ENCODE measurements at regions not wholly inside any gene's neighbourhood (a gene's known extent, or its start where the extent isn't known, plus 50 kb on each side); places are given as distances from the start of the nearest gene placed in this dataset.
A peak's percentile ranks its signal among the peaks of the same experiment; 100 is the strongest.
"Not testable (repeated sequence)": the region's sequence is repeated elsewhere in the genome, so short reads cannot be mapped to it uniquely, and the experiment has no call there.

DNA sequence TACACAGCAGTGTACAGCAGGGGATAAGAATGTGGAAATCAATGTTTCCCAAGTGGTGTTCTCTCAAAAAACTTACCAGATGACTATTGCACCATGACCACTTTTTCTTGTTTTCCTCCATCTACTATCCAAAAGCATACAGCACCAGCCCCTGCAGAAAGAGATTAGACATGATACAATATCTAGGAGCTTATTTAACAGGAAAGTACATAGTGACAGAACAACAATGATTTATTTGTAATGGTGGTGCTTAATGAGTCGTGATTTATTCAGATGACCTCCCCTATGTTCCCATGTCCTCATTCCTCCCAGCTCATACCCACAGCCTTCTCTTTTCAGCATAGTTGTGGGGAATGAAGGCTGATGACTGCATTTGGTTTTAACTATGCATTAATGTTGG lies 413.6 kb downstream of the BTG1 start:
- Mint-ChIP-seq H3K9me3 (peaks cover 3% of the 10 kb centered on the region), H3K27me3 (peaks cover 14% of the 10 kb centered on the region), H3K36me3 (no peaks in the 10 kb centered on the region), H3K4me3 (no peak overlapping the region), H3K4me1 (no peaks in the 10 kb centered on the region), H3K27ac (no peak overlapping the region)
- no peak for ATAC-seq

DNA sequence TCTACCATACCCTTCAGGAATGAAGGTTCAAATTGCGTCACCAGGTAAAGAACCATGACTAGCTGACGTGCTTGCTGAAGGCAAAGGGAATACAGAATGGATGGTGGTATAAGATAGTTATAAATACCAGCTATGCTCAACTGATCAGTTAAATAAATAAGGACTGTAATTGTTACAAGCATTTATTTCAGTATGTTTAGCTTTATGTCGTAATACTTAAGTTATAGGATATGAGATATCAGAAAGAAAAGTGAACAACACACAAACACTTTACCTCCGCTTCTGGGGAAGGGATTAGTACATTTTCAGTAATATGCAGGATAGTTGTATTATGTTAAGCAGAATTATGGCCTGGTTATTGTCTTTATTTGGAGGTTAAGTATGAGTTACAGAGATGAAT lies 416.1 kb downstream of the BTG1 start:
- ATAC-seq, result no peak
- H3K36me3 Mint-ChIP-seq, result no peaks in the 10 kb centered on the region
- no peak overlapping the region for H3K27ac Mint-ChIP-seq
- H3K4me3 Mint-ChIP-seq, result no peak overlapping the region
- H3K4me1 Mint-ChIP-seq, result no peaks in the 10 kb centered on the region
- H3K27me3 Mint-ChIP-seq, result no peaks in the 10 kb centered on the region
- peaks cover 3% of the 10 kb centered on the region for H3K9me3 Mint-ChIP-seq

DNA sequence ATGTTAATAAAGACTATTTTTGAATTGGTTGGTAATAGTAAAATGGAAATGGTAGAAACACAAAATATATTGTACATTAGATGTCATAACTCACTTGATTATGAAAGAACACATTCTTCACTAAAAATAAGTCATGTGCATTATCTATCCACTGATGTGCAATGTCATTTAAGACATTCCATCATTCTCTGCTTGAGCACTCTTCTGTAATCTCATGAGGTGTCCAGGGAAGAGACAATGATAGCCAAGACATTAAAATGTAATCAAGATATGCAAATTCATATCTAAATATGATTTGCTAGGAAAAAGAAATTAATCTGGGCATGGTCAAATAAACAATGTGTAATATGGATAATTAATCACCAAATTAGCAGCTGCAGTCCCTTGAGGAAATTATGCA lies 422.5 kb downstream of the BTG1 start:
- ATAC-seq, result no peak
- no peak overlapping the region for H3K4me3 Mint-ChIP-seq
- peaks cover 8% of the 10 kb centered on the region for H3K9me3 Mint-ChIP-seq
- H3K36me3 Mint-ChIP-seq, result no peaks in the 10 kb centered on the region
- no peaks in the 10 kb centered on the region for H3K4me1 Mint-ChIP-seq
- no peaks in the 10 kb centered on the region for H3K27me3 Mint-ChIP-seq
- H3K27ac Mint-ChIP-seq, result no peak overlapping the region

DNA sequence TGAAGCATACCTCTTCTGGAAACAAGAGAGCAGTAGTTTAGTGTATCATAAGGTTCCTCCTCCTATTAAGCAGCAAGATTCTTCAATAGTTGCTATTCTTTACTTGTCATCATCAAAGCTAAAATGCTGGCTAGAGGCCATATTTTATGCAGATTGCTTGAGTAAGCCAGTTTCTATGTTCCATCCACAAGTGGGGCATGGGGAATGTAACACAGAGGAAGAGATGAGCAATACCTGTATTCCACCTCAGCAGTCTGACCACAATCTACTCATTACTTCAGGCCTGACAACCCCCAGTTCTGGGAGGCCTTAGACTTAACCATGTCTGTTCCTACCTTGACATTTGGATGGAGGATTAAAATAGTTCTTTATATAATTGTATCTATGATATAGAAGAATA lies 423.6 kb downstream of the BTG1 start:
- no peaks in the 10 kb centered on the region for H3K27me3 Mint-ChIP-seq
- peak; percentile 56 for ATAC-seq
- peaks cover 8% of the 10 kb centered on the region for H3K9me3 Mint-ChIP-seq
- no peak overlapping the region for H3K27ac Mint-ChIP-seq
- H3K4me3 Mint-ChIP-seq, result no peak overlapping the region
- no peaks in the 10 kb centered on the region for H3K36me3 Mint-ChIP-seq
- no peaks in the 10 kb centered on the region for H3K4me1 Mint-ChIP-seq

DNA sequence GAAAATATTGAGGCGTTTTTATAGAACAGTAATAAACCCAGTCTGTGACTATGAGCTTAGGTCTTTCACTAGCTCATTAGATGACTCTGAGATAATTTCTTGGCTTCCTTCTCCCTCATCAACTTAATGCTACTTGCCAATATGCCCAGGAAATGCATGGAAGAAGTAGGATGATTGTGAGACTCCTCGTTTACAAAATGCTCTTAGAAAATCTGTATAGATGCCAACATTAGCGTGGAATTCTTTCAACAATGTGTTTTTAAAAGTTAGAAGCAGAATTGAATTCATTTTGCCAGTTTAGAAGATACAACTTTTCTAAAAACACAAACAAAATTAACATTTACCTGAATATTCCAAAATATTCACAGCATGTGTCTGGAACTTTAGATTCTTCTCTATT lies 424.6 kb downstream of the BTG1 start:
- Mint-ChIP-seq H3K4me1 (no peaks in the 10 kb centered on the region), H3K27ac (no peak overlapping the region), H3K27me3 (no peaks in the 10 kb centered on the region), H3K4me3 (no peak overlapping the region), H3K9me3 (peaks cover 8% of the 10 kb centered on the region), H3K36me3 (no peaks in the 10 kb centered on the region)
- ATAC-seq, result no peak

DNA sequence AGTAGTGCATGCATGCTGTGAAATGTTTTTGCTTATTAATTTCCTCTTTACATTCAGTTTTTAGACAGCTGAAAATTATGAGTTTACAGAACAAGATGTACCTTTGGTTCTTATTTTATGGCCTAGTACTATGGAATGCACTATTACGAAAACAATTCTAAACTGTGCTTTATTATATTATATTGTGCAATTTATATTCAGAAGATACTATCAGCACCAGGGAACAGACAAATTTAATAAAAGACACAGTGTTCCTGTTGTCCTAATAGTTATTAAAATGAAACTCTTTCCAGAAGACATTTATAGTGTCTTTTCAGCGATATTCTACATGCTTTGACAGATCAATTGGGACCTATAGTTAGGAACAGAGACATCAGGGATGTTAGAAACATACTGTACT lies 427.3 kb downstream of the BTG1 start:
- Mint-ChIP-seq H3K27me3 (peaks cover 2% of the 10 kb centered on the region), H3K4me3 (no peak overlapping the region), H3K36me3 (no peaks in the 10 kb centered on the region), H3K27ac (no peak overlapping the region), H3K9me3 (peaks cover 8% of the 10 kb centered on the region), H3K4me1 (no peaks in the 10 kb centered on the region)
- ATAC-seq, result no peak

DNA sequence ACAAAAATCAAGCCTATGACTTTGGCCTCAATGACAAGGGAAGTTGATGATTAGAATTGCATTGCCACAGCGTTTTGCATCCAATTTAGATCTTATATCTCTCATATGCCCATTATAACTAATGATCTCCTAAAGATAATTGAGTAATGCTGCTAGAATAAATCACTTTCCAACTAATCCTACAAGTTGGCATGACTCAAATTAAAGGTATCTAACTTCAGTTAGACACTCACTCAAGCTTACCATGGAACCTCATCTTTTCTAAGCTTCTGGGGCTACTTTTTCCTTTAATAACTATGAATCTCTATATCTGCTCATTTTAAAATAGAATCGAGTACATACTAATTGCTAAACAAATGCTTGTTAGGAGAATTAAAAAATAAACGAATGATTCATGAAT lies 427.8 kb downstream of the BTG1 start:
- H3K4me1 Mint-ChIP-seq, result no peaks in the 10 kb centered on the region
- H3K27me3 Mint-ChIP-seq, result peaks cover 8% of the 10 kb centered on the region
- H3K36me3 Mint-ChIP-seq, result no peaks in the 10 kb centered on the region
- no peak for ATAC-seq
- H3K9me3 Mint-ChIP-seq, result peaks cover 10% of the 10 kb centered on the region
- no peak overlapping the region for H3K4me3 Mint-ChIP-seq
- no peak overlapping the region for H3K27ac Mint-ChIP-seq

DNA sequence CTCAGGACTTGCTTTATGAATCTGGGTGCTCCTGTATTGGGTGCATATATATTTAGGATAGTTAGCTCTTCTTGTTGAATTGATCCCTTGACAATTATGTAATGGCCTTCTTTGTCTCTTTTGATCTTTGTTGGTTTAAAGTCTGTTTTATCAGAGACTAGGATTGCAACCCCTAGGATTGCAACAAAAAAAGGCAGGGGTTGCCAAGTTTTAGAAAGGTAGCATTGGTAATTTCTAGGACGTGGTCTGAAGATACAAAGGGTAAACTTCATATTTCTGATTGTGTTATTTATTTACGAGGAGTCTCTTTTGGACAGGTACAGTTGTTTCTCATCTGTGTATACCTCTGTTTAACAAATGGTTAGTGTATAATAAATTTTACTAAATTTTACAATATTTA lies 433.7 kb downstream of the BTG1 start:
- not testable (repeated sequence) for H3K4me1 Mint-ChIP-seq, H3K27ac Mint-ChIP-seq, H3K4me3 Mint-ChIP-seq, ATAC-seq, H3K9me3 Mint-ChIP-seq, H3K36me3 Mint-ChIP-seq
- H3K27me3 Mint-ChIP-seq, result peaks cover 10% of the 10 kb centered on the region

DNA sequence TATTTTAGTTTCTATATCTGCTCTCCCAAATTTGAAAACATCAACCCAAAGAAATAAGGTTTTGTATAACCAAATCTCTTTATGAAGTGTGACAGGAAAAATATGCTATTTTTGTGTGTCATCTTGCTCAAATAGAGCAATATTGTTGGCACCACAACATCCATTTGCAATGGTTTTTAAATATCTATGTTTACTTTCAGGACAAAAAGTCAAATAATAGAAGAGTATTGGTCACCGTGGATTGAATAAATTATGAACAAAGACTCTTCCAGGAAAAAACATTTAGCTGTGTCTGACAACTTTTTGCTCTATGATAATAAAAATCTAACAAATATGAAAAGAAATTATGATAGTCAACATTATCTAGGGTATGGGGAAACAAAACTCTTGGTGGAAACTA lies 439.2 kb downstream of the BTG1 start:
- no peaks in the 10 kb centered on the region for H3K27me3 Mint-ChIP-seq
- H3K36me3 Mint-ChIP-seq, result no peaks in the 10 kb centered on the region
- H3K4me1 Mint-ChIP-seq, result no peaks in the 10 kb centered on the region
- no peaks in the 10 kb centered on the region for H3K9me3 Mint-ChIP-seq
- ATAC-seq, result no peak
- no peak overlapping the region for H3K27ac Mint-ChIP-seq
- no peak overlapping the region for H3K4me3 Mint-ChIP-seq

DNA sequence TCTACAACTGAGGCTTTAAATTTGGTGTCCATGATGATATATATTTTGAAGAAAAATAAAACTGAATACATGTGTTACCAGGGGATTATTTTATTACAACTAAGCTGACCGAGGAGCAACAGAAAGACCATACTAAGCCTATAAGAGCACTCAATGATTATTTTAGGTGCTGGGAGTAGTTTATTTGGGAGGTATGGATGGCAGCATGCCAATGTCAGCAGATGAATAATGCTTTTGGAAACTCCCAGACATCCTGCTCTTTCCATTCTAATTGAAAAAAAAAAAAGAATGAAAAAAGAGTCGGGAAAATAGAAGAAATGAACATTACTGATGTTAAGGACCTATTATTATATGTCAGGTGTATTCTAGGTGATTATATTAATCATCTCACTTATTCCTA lies 441.2 kb downstream of the BTG1 start:
- Mint-ChIP-seq H3K36me3 (no peaks in the 10 kb centered on the region), H3K27ac (no peak overlapping the region), H3K27me3 (no peaks in the 10 kb centered on the region), H3K9me3 (no peaks in the 10 kb centered on the region), H3K4me1 (no peaks in the 10 kb centered on the region), H3K4me3 (no peak overlapping the region)
- ATAC-seq, result no peak

DNA sequence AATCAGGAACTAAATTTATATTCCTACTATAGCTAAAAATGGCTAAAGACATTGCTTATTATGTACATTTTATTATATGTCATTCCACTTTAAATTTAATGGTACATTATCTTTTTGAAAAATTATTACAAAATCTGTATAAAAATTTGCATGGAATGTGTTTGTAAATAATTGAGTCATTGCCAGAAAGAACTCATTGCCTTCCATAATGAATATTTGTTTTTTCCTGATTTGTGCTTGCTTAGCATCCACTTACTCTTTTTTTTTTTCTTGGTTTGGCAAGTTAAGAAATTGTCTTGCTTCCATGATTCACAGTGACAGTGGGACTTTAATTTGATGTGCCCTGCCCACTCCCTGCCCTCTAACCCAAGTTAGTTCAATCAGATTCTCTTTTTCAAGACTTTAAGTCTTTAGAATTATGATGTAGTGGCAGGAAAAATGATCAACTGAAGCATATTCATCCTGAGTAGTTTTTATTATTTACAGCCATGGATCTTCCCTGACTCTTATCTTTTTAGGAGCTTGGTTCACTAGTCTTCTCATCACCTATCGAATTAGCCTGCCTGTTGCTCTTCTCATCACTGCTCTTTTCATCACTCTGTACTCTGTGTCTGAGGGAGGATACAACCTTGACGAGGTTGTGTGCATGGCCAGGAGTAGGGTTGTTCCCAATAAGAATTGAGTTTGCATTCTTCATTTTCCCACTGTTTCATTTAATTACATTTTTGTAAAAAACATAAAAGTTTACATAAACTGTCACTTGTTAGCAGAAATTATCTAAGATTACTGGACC lies 442.0 kb downstream of the BTG1 start:
- ATAC-seq, result no peak

DNA sequence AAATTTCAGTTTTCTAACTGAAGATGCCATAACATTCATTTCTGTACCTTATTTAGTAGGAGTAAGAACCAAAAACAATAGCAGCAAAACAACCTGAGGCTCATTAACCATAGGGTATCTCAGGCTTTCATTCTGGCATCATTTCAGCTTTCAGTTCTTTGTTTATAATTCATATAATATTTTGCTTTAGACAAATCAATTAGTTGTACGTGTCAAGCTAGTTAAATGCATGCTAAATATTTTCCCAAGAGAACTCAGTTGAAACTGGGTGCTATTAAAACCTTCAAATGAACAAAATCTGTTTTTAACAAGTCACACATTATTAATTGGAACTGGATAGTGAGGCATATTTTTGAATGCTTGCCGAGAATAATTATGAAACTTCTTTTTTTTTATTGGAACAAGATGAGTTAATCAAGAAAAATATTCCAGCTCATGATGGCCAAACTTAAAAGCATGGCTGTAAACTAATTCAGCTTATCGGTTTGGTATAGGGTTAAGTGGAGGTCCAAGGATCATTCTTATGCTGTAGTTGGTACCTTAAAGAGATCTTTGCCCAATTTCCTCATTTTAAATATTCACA lies 442.7 kb downstream of the BTG1 start:
- Mint-ChIP-seq H3K27ac (no peak overlapping the region), H3K36me3 (no peaks in the 10 kb centered on the region), H3K9me3 (peaks cover 3% of the 10 kb centered on the region), H3K4me1 (no peaks in the 10 kb centered on the region), H3K27me3 (no peaks in the 10 kb centered on the region), H3K4me3 (no peak overlapping the region)
- ATAC-seq, result no peak

More for the DNA sequence above, 442.0 kb downstream of the BTG1 start:
- Mint-ChIP-seq H3K36me3 (no peaks in the 10 kb centered on the region), H3K9me3 (peaks cover 3% of the 10 kb centered on the region), H3K4me3 (no peak overlapping the region), H3K27me3 (no peaks in the 10 kb centered on the region), H3K27ac (no peak overlapping the region), H3K4me1 (no peaks in the 10 kb centered on the region)

DNA sequence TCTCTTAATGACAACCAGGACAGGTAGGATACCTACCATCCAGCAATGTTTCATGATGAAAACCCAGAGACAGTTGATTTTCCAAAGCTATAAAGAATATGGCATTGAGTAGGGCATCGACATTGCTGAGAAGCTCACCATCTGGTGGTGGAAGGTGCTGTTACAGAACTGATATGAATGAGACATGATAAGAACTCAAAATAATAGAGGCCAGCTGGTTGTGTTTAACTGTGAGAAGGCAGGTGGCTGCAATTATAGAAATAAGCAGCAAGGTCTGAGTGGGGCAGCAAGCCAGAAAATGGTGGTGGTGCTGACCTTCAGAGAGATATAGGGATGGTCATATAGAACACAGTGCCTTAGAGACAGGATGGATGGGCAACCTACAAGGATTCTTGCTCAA lies 449.7 kb downstream of the BTG1 start:
- Mint-ChIP-seq H3K4me1 (no peaks in the 10 kb centered on the region), H3K9me3 (peaks cover 3% of the 10 kb centered on the region), H3K36me3 (no peaks in the 10 kb centered on the region), H3K27me3 (no peaks in the 10 kb centered on the region), H3K27ac (no peak overlapping the region), H3K4me3 (no peak overlapping the region)
- no peak for ATAC-seq

DNA sequence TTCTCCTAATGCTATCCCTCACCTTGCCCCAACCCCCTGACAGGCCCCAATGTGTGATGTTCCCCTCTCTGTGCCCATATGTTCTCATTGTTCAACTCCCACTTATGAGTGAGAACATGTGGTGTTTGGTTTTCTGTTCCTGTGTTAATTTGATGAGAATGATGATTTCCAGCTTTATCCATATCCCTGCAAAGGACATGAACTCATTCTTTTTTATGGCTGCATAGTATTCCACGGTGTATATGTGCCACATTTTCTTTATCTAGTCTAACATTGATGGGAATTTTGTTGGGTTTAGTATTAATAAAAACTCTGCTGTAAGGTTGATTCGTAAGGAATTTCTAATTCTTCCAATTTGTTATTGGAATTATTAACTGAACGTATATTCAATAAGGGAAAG lies 450.2 kb downstream of the BTG1 start:
- H3K36me3 Mint-ChIP-seq, H3K27ac Mint-ChIP-seq, ATAC-seq, H3K4me3 Mint-ChIP-seq, H3K9me3 Mint-ChIP-seq, H3K27me3 Mint-ChIP-seq, H3K4me1 Mint-ChIP-seq: not testable (repeated sequence)

DNA sequence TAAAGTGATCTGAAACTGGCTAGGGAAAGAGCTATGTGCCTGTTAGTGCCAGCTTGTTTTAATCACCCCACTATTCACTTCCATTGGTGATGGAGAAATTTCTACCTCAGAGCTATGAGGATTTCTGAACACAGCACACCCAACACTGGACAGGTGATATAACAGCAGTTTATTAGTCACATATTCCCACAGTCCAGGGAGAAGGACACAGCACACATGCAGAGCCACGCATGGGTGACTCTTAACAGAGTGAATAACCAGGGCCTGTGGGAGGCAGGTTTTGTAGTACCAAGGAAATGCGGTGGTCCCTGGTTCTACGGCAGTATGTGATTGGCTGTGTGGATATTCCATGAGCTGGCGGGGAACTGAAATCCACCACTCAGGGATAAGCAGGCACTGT lies 455.1 kb downstream of the BTG1 start:
- no peaks in the 10 kb centered on the region for H3K9me3 Mint-ChIP-seq
- no peak overlapping the region for H3K4me3 Mint-ChIP-seq
- H3K36me3 Mint-ChIP-seq, result no peaks in the 10 kb centered on the region
- H3K27ac Mint-ChIP-seq, result no peak overlapping the region
- no peaks in the 10 kb centered on the region for H3K27me3 Mint-ChIP-seq
- H3K4me1 Mint-ChIP-seq, result peaks cover 10% of the 10 kb centered on the region
- ATAC-seq, result peak; percentile 9

Measured in stimulated activated memory B cell treated with anti-CD40 and anti-IgM and Interleukin-4, amounts not matched to agents 10 μg/mL and 1 μg/mL and 100 μg/mL, for 72 hours (primary cell).